Epithelial cell of esophagus (primary cell): ENCODE measurements at regions not wholly inside any gene's neighbourhood (a gene's known extent, or its start where the extent isn't known, plus 50 kb on each side); places are given as distances from the start of the nearest gene placed in this dataset.

Source experiments
- DNase-seq: peaks from one replicate; pipeline ENCODE4 v3.0.0; 2010; ENCODE audit warnings: low read depth
- H3K4me3 ChIP-seq: 2 replicates; pipeline ENCODE4 v1.5.1; 2011; ENCODE audit warnings: mild to moderate bottlenecking, low read length, control low read depth
- CTCF ChIP-seq: IDR thresholded peaks from 2 replicates; pipeline ENCODE4 v1.5.1; 2011; ENCODE audit warnings: low read depth, mild to moderate bottlenecking, low read length, control low read depth, inconsistent platforms; ENCODE audit not compliant: insufficient read depth; ENCODE audit errors: missing control alignments

- TF ChIP-seq CTCF: no peak
- no peak overlapping the region for H3K4me3 ChIP-seq
- DNase-seq: no peak
Measured at GRCh38 chr13:72505376-72505775, 222.1 kb downstream of the MZT1 start.

- no peak for TF ChIP-seq CTCF
Measured at GRCh38 chr13:72504131-72504841, 223.1 kb downstream of the MZT1 start.

GRCh38 chr13:72500851-72501250 lies 226.6 kb downstream of the MZT1 start:
- peak; percentile 54 for DNase-seq
- no peak for TF ChIP-seq CTCF
- H3K4me3 ChIP-seq: no peak overlapping the region

More at GRCh38 chr13:72504131-72504841, 223.1 kb downstream of the MZT1 start:
- peak; percentile 26 for DNase-seq
- no peak overlapping the region for H3K4me3 ChIP-seq

GRCh38 chr13:72495681-72496080 lies 231.7 kb downstream of the MZT1 start:
- DNase-seq: no peak
- no peak overlapping the region for H3K4me3 ChIP-seq
- no peak for TF ChIP-seq CTCF

- DNase-seq: no peak
Measured at GRCh38 chr13:72489751-72490150, 237.7 kb downstream of the MZT1 start.

GRCh38 chr13:72473321-72473720 lies 254.1 kb downstream of the MZT1 start:
- DNase-seq: no peak
- no peak for TF ChIP-seq CTCF
- H3K4me3 ChIP-seq: no peak overlapping the region

More at GRCh38 chr13:72489751-72490150, 237.7 kb downstream of the MZT1 start:
- no peak overlapping the region for H3K4me3 ChIP-seq
- no peak for TF ChIP-seq CTCF

GRCh38 chr13:72469906-72470305 lies 257.5 kb downstream of the MZT1 start:
- no peak for DNase-seq
- H3K4me3 ChIP-seq: no peak overlapping the region
- TF ChIP-seq CTCF: no peak
